ENCODE measurements at regions not wholly inside any gene's neighbourhood (a gene's known extent, or its start where the extent isn't known, plus 50 kb on each side); places are given as distances from the start of the nearest gene placed in this dataset.

DNA sequence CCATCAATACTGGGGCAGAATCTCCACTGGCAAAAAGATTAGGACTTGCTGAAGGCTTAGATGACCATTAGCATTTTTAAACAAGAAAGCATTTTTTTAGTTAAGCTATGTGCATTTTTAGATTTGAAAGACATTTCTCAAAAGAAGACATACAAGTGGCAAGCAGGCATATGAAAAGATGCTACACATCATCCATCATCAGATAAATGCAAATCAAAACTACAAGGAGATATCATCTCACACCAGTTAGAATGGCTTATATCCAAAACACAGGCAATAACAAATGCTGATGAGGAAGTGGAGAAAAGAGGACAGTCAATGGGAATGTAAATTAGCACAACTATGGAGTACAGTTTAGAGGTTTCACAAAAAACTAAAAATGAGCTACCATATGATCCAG lies 195.6 kb upstream of the TNC start:
- no peak for DNase-seq
- Histone ChIP-seq H3K4me1 (ENCODE audit: control insufficient read depth in 3 of 3, insufficient read depth in 2 of 3, low read depth in 1 of 3, low read length in 2 of 3) (no peaks in the 10 kb centered on the region), H3K27me3 (ENCODE audit: control insufficient read depth in 3 of 3, insufficient read depth in 3 of 3, low read length in 3 of 3) (no peaks in the 10 kb centered on the region), H3K4me3 (ENCODE audit: low read depth in 1 of 3, low read length in 3 of 3) (no peak overlapping the region), H3K9me3 (ENCODE audit: control insufficient read depth in 2 of 2, insufficient read depth in 1 of 2, low read depth in 1 of 2, low read length in 1 of 2) (no peaks in the 10 kb centered on the region), H3K36me3 (ENCODE audit: control insufficient read depth in 3 of 3, insufficient read depth in 2 of 3, low read depth in 1 of 3, low read length in 3 of 3) (no peaks in the 10 kb centered on the region), H3K27ac (ENCODE audit: low read depth in 1 of 3, low read length in 2 of 3) (no peak overlapping the region)
- FAIRE-seq, result no peak

DNA sequence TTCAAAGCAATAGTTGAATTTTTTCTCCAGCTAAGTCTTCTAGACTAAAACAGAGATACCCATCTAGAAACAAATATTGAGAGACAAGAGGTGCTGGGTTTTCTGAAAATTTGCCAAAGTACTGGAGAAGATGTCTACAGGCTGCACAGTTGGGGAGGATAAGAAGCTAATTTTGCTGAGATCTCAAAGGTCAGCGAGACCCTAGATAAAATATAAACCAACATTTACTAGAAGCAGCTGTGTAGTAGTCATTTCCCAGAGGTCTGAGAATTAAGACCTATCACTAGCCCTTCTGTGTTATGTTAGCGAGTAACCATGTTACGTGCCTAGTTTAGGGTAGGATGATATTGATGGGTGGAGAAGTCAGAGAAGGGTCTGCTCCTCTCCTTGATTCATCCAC lies 208.5 kb upstream of the TNC start:
- H3K4me3 ChIP-seq (ENCODE audit: low read depth in 1 of 3, low read length in 3 of 3), result no peak overlapping the region
- no peaks in the 10 kb centered on the region for H3K9me3 ChIP-seq (ENCODE audit: control insufficient read depth in 2 of 2, insufficient read depth in 1 of 2, low read depth in 1 of 2, low read length in 1 of 2)
- no peak overlapping the region for H3K27ac ChIP-seq (ENCODE audit: low read depth in 1 of 3, low read length in 2 of 3)
- no peaks in the 10 kb centered on the region for H3K27me3 ChIP-seq (ENCODE audit: control insufficient read depth in 3 of 3, insufficient read depth in 3 of 3, low read length in 3 of 3)
- peaks cover 0 to 3% (median 0%) of the 10 kb centered on the region in 3 donors for H3K4me1 ChIP-seq (ENCODE audit: control insufficient read depth in 3 of 3, insufficient read depth in 2 of 3, low read depth in 1 of 3, low read length in 2 of 3)
- WGBS, 3 donors, result 83 to 91% (median 88%) methylated on average over 3 of the region's 3 CpGs
- H3K36me3 ChIP-seq (ENCODE audit: control insufficient read depth in 3 of 3, insufficient read depth in 2 of 3, low read depth in 1 of 3, low read length in 3 of 3), result no peaks in the 10 kb centered on the region
- DNase-seq (no peak), FAIRE-seq (no peak)

DNA sequence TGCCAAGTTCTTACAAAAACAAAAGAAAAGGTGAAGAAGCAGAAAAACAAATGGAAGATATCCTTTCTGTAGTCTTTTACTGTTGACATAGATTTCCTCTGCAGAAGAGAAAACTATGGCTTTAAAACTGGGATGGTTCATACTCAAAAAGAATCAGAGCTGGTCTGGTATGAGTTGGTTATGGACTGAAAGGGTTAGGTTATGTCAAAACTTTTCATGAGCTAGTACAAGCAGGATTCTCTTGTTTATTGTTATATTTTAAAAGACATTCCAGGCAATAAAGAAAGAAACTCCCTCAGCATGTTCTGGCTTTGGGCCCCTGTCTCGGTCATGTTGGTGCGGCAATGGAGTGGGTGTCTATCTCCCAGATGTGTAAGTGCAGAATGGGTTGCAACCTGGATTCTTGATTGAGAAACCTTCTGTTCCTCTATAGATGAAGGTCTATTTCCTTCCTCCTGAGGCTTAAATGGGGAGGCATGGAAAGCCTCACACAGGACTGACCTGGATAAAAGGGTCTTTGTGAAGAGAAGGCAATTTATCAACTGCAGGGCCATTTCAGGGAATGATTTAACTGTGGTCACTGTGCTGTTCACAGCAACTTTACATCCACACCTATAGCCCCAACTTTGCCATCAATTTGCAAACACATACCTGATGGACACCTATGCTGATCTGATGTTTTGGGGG lies 209.6 kb upstream of the TNC start:
- FAIRE-seq (no peak), DNase-seq (no peak)
- Histone ChIP-seq H3K27me3 (ENCODE audit: control insufficient read depth in 3 of 3, insufficient read depth in 3 of 3, low read length in 3 of 3) (no peaks in the 10 kb centered on the region), H3K4me1 (ENCODE audit: control insufficient read depth in 3 of 3, insufficient read depth in 2 of 3, low read depth in 1 of 3, low read length in 2 of 3) (peaks cover 0 to 3% (median 0%) of the 10 kb centered on the region in 3 donors), H3K36me3 (ENCODE audit: control insufficient read depth in 3 of 3, insufficient read depth in 2 of 3, low read depth in 1 of 3, low read length in 3 of 3) (no peaks in the 10 kb centered on the region), H3K9me3 (ENCODE audit: control insufficient read depth in 2 of 2, insufficient read depth in 1 of 2, low read depth in 1 of 2, low read length in 1 of 2) (no peaks in the 10 kb centered on the region), H3K4me3 (ENCODE audit: low read depth in 1 of 3, low read length in 3 of 3) (no peak overlapping the region), H3K27ac (ENCODE audit: low read depth in 1 of 3, low read length in 2 of 3) (no peak overlapping the region)
- WGBS, 3 donors, result 72 to 96% (median 94%) methylated on average over 2 of the region's 2 CpGs

DNA sequence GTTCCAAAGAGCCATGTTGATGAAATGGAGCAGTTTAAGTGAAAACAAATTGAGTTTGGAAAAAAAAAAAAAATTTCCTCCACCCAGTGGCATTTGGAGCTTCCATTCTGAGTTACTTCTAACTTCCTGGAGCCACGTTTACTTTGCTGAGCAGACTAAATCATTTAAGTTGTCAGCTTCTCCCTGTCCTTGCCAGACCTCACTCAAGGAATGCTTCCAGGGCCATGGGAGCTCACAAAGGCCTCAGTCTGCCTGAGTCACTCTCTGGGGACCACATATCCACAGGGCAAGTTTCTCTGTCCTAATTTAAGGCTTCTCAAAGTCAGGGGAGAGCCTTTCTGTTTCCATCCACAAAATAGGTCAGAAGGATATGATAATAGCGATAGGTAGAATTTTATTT lies 210.3 kb upstream of the TNC start:
- H3K4me3 ChIP-seq (ENCODE audit: low read depth in 1 of 3, low read length in 3 of 3), result no peak overlapping the region
- H3K9me3 ChIP-seq (ENCODE audit: control insufficient read depth in 2 of 2, insufficient read depth in 1 of 2, low read depth in 1 of 2, low read length in 1 of 2), result no peaks in the 10 kb centered on the region
- no peak for DNase-seq
- 45 to 53% (median 51%) methylated on average over 2 of the region's 2 CpGs for WGBS, 3 donors
- FAIRE-seq, result no peak
- peaks cover 0 to 3% (median 0%) of the 10 kb centered on the region in 3 donors for H3K4me1 ChIP-seq (ENCODE audit: control insufficient read depth in 3 of 3, insufficient read depth in 2 of 3, low read depth in 1 of 3, low read length in 2 of 3)
- H3K36me3 ChIP-seq (ENCODE audit: control insufficient read depth in 3 of 3, insufficient read depth in 2 of 3, low read depth in 1 of 3, low read length in 3 of 3), result no peaks in the 10 kb centered on the region
- H3K27me3 ChIP-seq (ENCODE audit: control insufficient read depth in 3 of 3, insufficient read depth in 3 of 3, low read length in 3 of 3), result no peaks in the 10 kb centered on the region
- no peak overlapping the region for H3K27ac ChIP-seq (ENCODE audit: low read depth in 1 of 3, low read length in 2 of 3)

DNA sequence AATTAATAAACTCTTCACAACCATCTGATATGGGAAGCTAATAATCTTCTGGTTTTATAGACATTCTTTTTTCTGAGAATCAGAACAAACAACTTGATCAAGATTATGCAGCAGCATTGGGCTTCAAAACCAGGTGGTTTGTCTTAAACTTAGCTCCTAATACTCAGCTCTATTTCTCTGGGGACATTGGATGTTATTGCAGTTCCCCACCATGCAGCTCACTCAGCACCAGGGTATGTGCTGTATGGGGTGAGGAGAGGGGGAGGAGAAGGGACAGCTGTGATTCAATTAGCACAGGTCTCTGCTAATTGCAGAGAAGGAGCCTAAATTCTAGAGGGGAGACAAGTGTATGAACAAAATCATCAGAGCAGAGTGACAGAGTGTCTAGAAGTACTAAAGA lies 210.7 kb upstream of the TNC start:
- DNase-seq (no peak), FAIRE-seq (no peak)
- no peak overlapping the region for H3K27ac ChIP-seq (ENCODE audit: low read depth in 1 of 3, low read length in 2 of 3)
- H3K27me3 ChIP-seq (ENCODE audit: control insufficient read depth in 3 of 3, insufficient read depth in 3 of 3, low read length in 3 of 3), result no peaks in the 10 kb centered on the region
- H3K9me3 ChIP-seq (ENCODE audit: control insufficient read depth in 2 of 2, insufficient read depth in 1 of 2, low read depth in 1 of 2, low read length in 1 of 2), result no peaks in the 10 kb centered on the region
- peaks cover 0 to 3% (median 0%) of the 10 kb centered on the region in 3 donors for H3K4me1 ChIP-seq (ENCODE audit: control insufficient read depth in 3 of 3, insufficient read depth in 2 of 3, low read depth in 1 of 3, low read length in 2 of 3)
- no peak overlapping the region for H3K4me3 ChIP-seq (ENCODE audit: low read depth in 1 of 3, low read length in 3 of 3)
- no peaks in the 10 kb centered on the region for H3K36me3 ChIP-seq (ENCODE audit: control insufficient read depth in 3 of 3, insufficient read depth in 2 of 3, low read depth in 1 of 3, low read length in 3 of 3)

DNA sequence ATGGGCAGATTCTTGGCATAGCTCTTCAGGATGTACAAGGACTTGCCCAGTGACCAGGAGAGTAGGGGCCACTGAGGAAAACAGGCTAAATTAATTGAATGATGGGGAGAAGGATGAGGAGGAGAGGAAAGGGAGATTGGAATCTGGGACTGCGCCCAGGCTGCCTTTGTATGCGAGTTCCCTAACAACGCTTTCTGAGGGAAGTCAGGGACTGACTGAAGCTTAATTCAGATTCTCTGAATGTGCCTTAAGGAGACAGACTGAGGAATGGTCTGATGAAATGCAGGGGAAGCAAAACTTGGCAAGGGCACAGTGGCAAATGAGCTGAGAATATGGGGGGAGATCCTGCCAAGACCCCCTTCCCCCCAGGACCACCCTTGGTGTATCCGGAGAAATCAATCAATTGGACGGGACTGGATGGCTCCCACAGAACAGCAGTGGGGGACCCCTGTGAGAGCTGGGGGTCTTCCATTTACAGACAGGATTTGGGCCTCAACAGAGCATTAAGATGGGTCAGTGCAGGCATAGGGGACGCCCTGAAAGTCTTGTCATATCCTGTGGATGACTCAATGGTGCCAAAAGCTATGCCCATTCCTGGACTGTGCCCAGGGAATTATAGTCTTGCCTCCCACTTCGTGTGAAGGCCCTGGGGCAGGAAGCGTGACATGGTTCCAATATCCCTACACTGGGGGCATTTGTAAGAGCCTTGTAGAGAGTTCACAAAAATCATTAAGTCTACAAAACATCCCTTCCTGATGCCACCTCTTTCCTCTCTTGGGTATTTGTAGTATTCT lies 215.5 kb upstream of the TNC start:
- Histone ChIP-seq H3K27me3 (ENCODE audit: control insufficient read depth in 3 of 3, insufficient read depth in 3 of 3, low read length in 3 of 3) (no peaks in the 10 kb centered on the region), H3K36me3 (ENCODE audit: control insufficient read depth in 3 of 3, insufficient read depth in 2 of 3, low read depth in 1 of 3, low read length in 3 of 3) (no peaks in the 10 kb centered on the region), H3K9me3 (ENCODE audit: control insufficient read depth in 2 of 2, insufficient read depth in 1 of 2, low read depth in 1 of 2, low read length in 1 of 2) (peaks cover 0 to 3% of the 10 kb centered on the region in 2 donors), H3K4me3 (ENCODE audit: low read depth in 1 of 3, low read length in 3 of 3) (no peak overlapping the region), H3K4me1 (ENCODE audit: control insufficient read depth in 3 of 3, insufficient read depth in 2 of 3, low read depth in 1 of 3, low read length in 2 of 3) (peaks cover 0 to 3% (median 0%) of the 10 kb centered on the region in 3 donors), H3K27ac (ENCODE audit: low read depth in 1 of 3, low read length in 2 of 3) (no peak overlapping the region)
- DNase-seq (no peak), FAIRE-seq (no peak)
- WGBS, 3 donors, result 78 to 87% (median 79%) methylated on average over 8 of the region's 8 CpGs

DNA sequence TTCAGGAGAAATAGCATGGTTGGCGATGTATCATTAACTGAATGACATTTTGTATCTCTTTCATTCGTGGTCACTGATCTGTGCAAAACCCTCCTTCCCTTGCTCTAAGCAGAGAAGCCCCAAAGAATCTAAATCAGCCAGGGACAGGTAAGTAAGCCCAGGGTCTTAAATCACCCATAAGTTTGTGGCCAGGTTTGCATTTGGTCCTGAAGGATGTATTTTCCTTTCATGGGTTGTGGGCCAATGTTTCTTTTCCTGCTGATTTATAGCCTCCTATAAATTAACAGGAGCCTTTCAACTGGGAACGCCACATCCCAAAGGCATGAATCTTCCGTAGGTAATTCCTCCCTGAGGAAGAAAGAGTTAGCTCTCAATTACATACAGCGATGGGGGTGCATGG lies 217.5 kb upstream of the TNC start:
- 77 to 90% (median 87%) methylated on average over 5 of the region's 5 CpGs for WGBS, 3 donors
- Histone ChIP-seq H3K27me3 (ENCODE audit: control insufficient read depth in 3 of 3, insufficient read depth in 3 of 3, low read length in 3 of 3) (peaks cover 0 to 1% (median 0%) of the 10 kb centered on the region in 3 donors), H3K36me3 (ENCODE audit: control insufficient read depth in 3 of 3, insufficient read depth in 2 of 3, low read depth in 1 of 3, low read length in 3 of 3) (no peaks in the 10 kb centered on the region), H3K27ac (ENCODE audit: low read depth in 1 of 3, low read length in 2 of 3) (no peak overlapping the region), H3K4me3 (ENCODE audit: low read depth in 1 of 3, low read length in 3 of 3) (no peak overlapping the region), H3K4me1 (ENCODE audit: control insufficient read depth in 3 of 3, insufficient read depth in 2 of 3, low read depth in 1 of 3, low read length in 2 of 3) (no peaks in the 10 kb centered on the region), H3K9me3 (ENCODE audit: control insufficient read depth in 2 of 2, insufficient read depth in 1 of 2, low read depth in 1 of 2, low read length in 1 of 2) (peaks cover 0 to 3% of the 10 kb centered on the region in 2 donors)
- DNase-seq, result no peak
- no peak for FAIRE-seq

DNA sequence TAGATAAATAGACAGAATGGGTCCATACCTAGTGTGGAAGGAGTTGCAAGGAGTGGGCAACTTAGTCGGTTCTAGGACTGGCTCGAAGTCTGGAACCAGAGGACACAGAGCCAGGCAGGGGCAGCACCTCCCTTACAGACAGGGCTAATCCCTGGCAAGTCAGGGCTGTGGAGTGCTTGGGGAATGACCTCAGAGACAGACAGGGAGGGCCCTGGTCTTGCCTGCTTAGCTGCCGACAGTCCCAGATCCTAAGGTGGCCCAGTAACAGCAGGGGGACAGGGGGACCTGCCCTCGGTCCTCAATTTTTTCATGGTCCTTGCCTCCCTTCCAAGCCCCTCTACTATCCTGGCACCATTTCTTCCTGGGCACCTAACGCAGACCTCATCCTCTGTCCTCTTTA lies 222.4 kb upstream of the TNC start:
- peaks cover 0 to under 1% of the 10 kb centered on the region in 2 donors for H3K9me3 ChIP-seq (ENCODE audit: control insufficient read depth in 2 of 2, insufficient read depth in 1 of 2, low read depth in 1 of 2, low read length in 1 of 2)
- peaks cover 0 to 2% (median 0%) of the 10 kb centered on the region in 3 donors for H3K27me3 ChIP-seq (ENCODE audit: control insufficient read depth in 3 of 3, insufficient read depth in 3 of 3, low read length in 3 of 3)
- no peaks in the 10 kb centered on the region for H3K36me3 ChIP-seq (ENCODE audit: control insufficient read depth in 3 of 3, insufficient read depth in 2 of 3, low read depth in 1 of 3, low read length in 3 of 3)
- H3K27ac ChIP-seq (ENCODE audit: low read depth in 1 of 3, low read length in 2 of 3), result no peak overlapping the region
- H3K4me3 ChIP-seq (ENCODE audit: low read depth in 1 of 3, low read length in 3 of 3), result no peak overlapping the region
- DNase-seq (no peak), FAIRE-seq (no peak)
- H3K4me1 ChIP-seq (ENCODE audit: control insufficient read depth in 3 of 3, insufficient read depth in 2 of 3, low read depth in 1 of 3, low read length in 2 of 3), result no peaks in the 10 kb centered on the region
- 72 to 84% (median 81%) methylated on average over 5 of the region's 5 CpGs for WGBS, 3 donors
